ENCODE measurements at regions not wholly inside any gene's neighbourhood (a gene's known extent, or its start where the extent isn't known, plus 50 kb on each side); places are given as distances from the start of the nearest gene placed in this dataset.

- no peaks in the 10 kb centered on the region for H3K4me1 Mint-ChIP-seq
- no peak for ATAC-seq (ENCODE audit: low read depth)
These were observed 56.2 kb upstream of the TNPO1 start for GRCh38 chr5:72760259-72760658.

GRCh38 chr5:72752909-72753308 is 63.6 kb upstream of the TNPO1 start:
- Mint-ChIP-seq H3K4me3 (no peak overlapping the region), H3K4me1 (no peaks in the 10 kb centered on the region), H3K27ac (no peak overlapping the region), H3K27me3 (peaks cover 2% of the 10 kb centered on the region), H3K36me3 (no peaks in the 10 kb centered on the region), H3K9me3 (no peaks in the 10 kb centered on the region)
- DNase-seq (ENCODE audit: low spot score in 2 of 2) (no peak), ATAC-seq (ENCODE audit: low read depth) (no peak)

More at GRCh38 chr5:72760259-72760658, 56.2 kb upstream of the TNPO1 start:
- Mint-ChIP-seq H3K36me3 (no peaks in the 10 kb centered on the region), H3K4me3 (no peak overlapping the region), H3K27me3 (peaks cover 5% of the 10 kb centered on the region), H3K9me3 (no peaks in the 10 kb centered on the region), H3K27ac (no peak overlapping the region)
- no peak for DNase-seq (ENCODE audit: low spot score in 2 of 2)

GRCh38 chr5:72749362-72749997 is 67.0 kb upstream of the TNPO1 start:
- no peak overlapping the region for H3K27ac Mint-ChIP-seq
- no peaks in the 10 kb centered on the region for H3K36me3 Mint-ChIP-seq
- no peak for ATAC-seq (ENCODE audit: low read depth)

GRCh38 chr5:72747826-72748225 is 68.6 kb upstream of the TNPO1 start:
- Mint-ChIP-seq H3K27me3 (peaks cover 7% of the 10 kb centered on the region), H3K4me1 (no peaks in the 10 kb centered on the region), H3K9me3 (no peaks in the 10 kb centered on the region), H3K36me3 (no peaks in the 10 kb centered on the region), H3K27ac (no peak overlapping the region), H3K4me3 (no peak overlapping the region)
- no peak for ATAC-seq (ENCODE audit: low read depth)
- no peak for DNase-seq (ENCODE audit: low spot score in 2 of 2)

More at GRCh38 chr5:72749362-72749997, 67.0 kb upstream of the TNPO1 start:
- Mint-ChIP-seq H3K4me3 (no peak overlapping the region), H3K9me3 (no peaks in the 10 kb centered on the region), H3K27me3 (no peaks in the 10 kb centered on the region), H3K4me1 (no peaks in the 10 kb centered on the region)
- DNase-seq (ENCODE audit: low spot score in 2 of 2), result no peak

- Mint-ChIP-seq H3K4me3 (no peak overlapping the region), H3K9me3 (no peaks in the 10 kb centered on the region), H3K27me3 (peaks cover 7% of the 10 kb centered on the region), H3K36me3 (no peaks in the 10 kb centered on the region), H3K4me1 (no peaks in the 10 kb centered on the region), H3K27ac (no peak overlapping the region)
- DNase-seq (ENCODE audit: low spot score in 2 of 2) (no peak), ATAC-seq (ENCODE audit: low read depth) (no peak)
These were observed 69.7 kb upstream of the TNPO1 start for GRCh38 chr5:72746736-72747135.

- ATAC-seq (ENCODE audit: low read depth) (no peak), DNase-seq (ENCODE audit: low spot score in 2 of 2) (no peak)
- Mint-ChIP-seq H3K9me3 (no peaks in the 10 kb centered on the region), H3K27ac (no peak overlapping the region), H3K4me1 (no peaks in the 10 kb centered on the region), H3K36me3 (no peaks in the 10 kb centered on the region), H3K4me3 (no peak overlapping the region), H3K27me3 (peaks cover 7% of the 10 kb centered on the region)
These were observed 72.3 kb upstream of the TNPO1 start for GRCh38 chr5:72744136-72744535.

- no peaks in the 10 kb centered on the region for H3K4me1 Mint-ChIP-seq
- ATAC-seq (ENCODE audit: low read depth), result no peak
These were observed 74.7 kb upstream of the TNPO1 start for GRCh38 chr5:72741805-72742204.

GRCh38 chr5:72733810-72734209 is 82.7 kb upstream of the TNPO1 start:
- no peak for ATAC-seq (ENCODE audit: low read depth)

More at GRCh38 chr5:72741805-72742204, 74.7 kb upstream of the TNPO1 start:
- H3K27ac Mint-ChIP-seq, result no peak overlapping the region
- no peaks in the 10 kb centered on the region for H3K36me3 Mint-ChIP-seq
- no peaks in the 10 kb centered on the region for H3K9me3 Mint-ChIP-seq
- no peak for DNase-seq (ENCODE audit: low spot score in 2 of 2)
- H3K27me3 Mint-ChIP-seq, result peaks cover 7% of the 10 kb centered on the region
- H3K4me3 Mint-ChIP-seq, result no peak overlapping the region

GRCh38 chr5:72723581-72723980 is 92.9 kb upstream of the TNPO1 start:
- H3K27ac Mint-ChIP-seq, result no peak overlapping the region
- no peaks in the 10 kb centered on the region for H3K36me3 Mint-ChIP-seq
- H3K4me1 Mint-ChIP-seq, result no peaks in the 10 kb centered on the region

More at GRCh38 chr5:72733810-72734209, 82.7 kb upstream of the TNPO1 start:
- Mint-ChIP-seq H3K4me3 (no peak overlapping the region), H3K9me3 (peaks cover 2% of the 10 kb centered on the region), H3K36me3 (no peaks in the 10 kb centered on the region), H3K27ac (no peak overlapping the region), H3K4me1 (no peaks in the 10 kb centered on the region), H3K27me3 (no peaks in the 10 kb centered on the region)
- DNase-seq (ENCODE audit: low spot score in 2 of 2), result no peak

GRCh38 chr5:72722792-72723452 is 93.5 kb upstream of the TNPO1 start:
- Mint-ChIP-seq H3K9me3 (no peaks in the 10 kb centered on the region), H3K4me1 (no peaks in the 10 kb centered on the region), H3K36me3 (no peaks in the 10 kb centered on the region), H3K27ac (no peak overlapping the region), H3K27me3 (peaks cover 11% of the 10 kb centered on the region), H3K4me3 (no peak overlapping the region)
- no peak for DNase-seq (ENCODE audit: low spot score in 2 of 2)
- no peak for ATAC-seq (ENCODE audit: low read depth)

More at GRCh38 chr5:72723581-72723980, 92.9 kb upstream of the TNPO1 start:
- H3K27me3 Mint-ChIP-seq, result peaks cover 11% of the 10 kb centered on the region
- H3K4me3 Mint-ChIP-seq, result no peak overlapping the region
- no peaks in the 10 kb centered on the region for H3K9me3 Mint-ChIP-seq
- DNase-seq (ENCODE audit: low spot score in 2 of 2) (no peak), ATAC-seq (ENCODE audit: low read depth) (no peak)

GRCh38 chr5:72721844-72722243 is 94.6 kb upstream of the TNPO1 start:
- no peak overlapping the region for H3K27ac Mint-ChIP-seq
- DNase-seq (ENCODE audit: low spot score in 2 of 2) (no peak), ATAC-seq (ENCODE audit: low read depth) (no peak)
- H3K4me1 Mint-ChIP-seq, result no peaks in the 10 kb centered on the region
- no peaks in the 10 kb centered on the region for H3K9me3 Mint-ChIP-seq
- no peak overlapping the region for H3K4me3 Mint-ChIP-seq
- no peaks in the 10 kb centered on the region for H3K36me3 Mint-ChIP-seq
- peaks cover 7% of the 10 kb centered on the region for H3K27me3 Mint-ChIP-seq

- H3K27ac Mint-ChIP-seq, result no peak overlapping the region
- no peaks in the 10 kb centered on the region for H3K4me1 Mint-ChIP-seq
- ATAC-seq (ENCODE audit: low read depth) (no peak), DNase-seq (ENCODE audit: low spot score in 2 of 2) (no peak)
- peaks cover 7% of the 10 kb centered on the region for H3K27me3 Mint-ChIP-seq
- H3K9me3 Mint-ChIP-seq, result no peaks in the 10 kb centered on the region
- no peaks in the 10 kb centered on the region for H3K36me3 Mint-ChIP-seq
- no peak overlapping the region for H3K4me3 Mint-ChIP-seq
These were observed 96.3 kb upstream of the TNPO1 start for GRCh38 chr5:72720205-72720604.

- DNase-seq (ENCODE audit: low spot score in 2 of 2) (no peak), ATAC-seq (ENCODE audit: low read depth) (no peak)
- Mint-ChIP-seq H3K27ac (no peak overlapping the region), H3K27me3 (peaks cover 11% of the 10 kb centered on the region), H3K4me1 (peaks cover 4% of the 10 kb centered on the region), H3K9me3 (no peaks in the 10 kb centered on the region), H3K4me3 (no peak overlapping the region), H3K36me3 (no peaks in the 10 kb centered on the region)
These were observed 105.1 kb upstream of the TNPO1 start for GRCh38 chr5:72711351-72711750.

GRCh38 chr5:72709341-72709740 is 107.1 kb upstream of the TNPO1 start:
- no peaks in the 10 kb centered on the region for H3K9me3 Mint-ChIP-seq
- no peaks in the 10 kb centered on the region for H3K36me3 Mint-ChIP-seq
- DNase-seq (ENCODE audit: low spot score in 2 of 2), result no peak
- no peak for ATAC-seq (ENCODE audit: low read depth)
- no peak overlapping the region for H3K27ac Mint-ChIP-seq
- H3K4me3 Mint-ChIP-seq, result no peak overlapping the region
- peaks cover 9% of the 10 kb centered on the region for H3K27me3 Mint-ChIP-seq
- peaks cover 4% of the 10 kb centered on the region for H3K4me1 Mint-ChIP-seq

GRCh38 chr5:72705178-72705577 is 111.3 kb upstream of the TNPO1 start:
- Mint-ChIP-seq H3K9me3 (peaks cover 2% of the 10 kb centered on the region), H3K36me3 (no peaks in the 10 kb centered on the region), H3K4me3 (no peak overlapping the region), H3K27me3 (peaks cover 5% of the 10 kb centered on the region), H3K4me1 (peaks cover under 1% of the 10 kb centered on the region), H3K27ac (no peak overlapping the region)
- DNase-seq (ENCODE audit: low spot score in 2 of 2) (no peak), ATAC-seq (ENCODE audit: low read depth) (no peak)
